ENCODE measurements at regions not wholly inside any gene's neighbourhood (a gene's known extent, or its start where the extent isn't known, plus 50 kb on each side); places are given as distances from the start of the nearest gene placed in this dataset.

GRCh38 chr5:158303275-158303674 is 444.3 kb upstream of the CLINT1 start:
- Mint-ChIP-seq H3K27me3 (ENCODE audit: unreplicated experiment) (no peaks in the 10 kb centered on the region), H3K36me3 (ENCODE audit: unreplicated experiment) (no peaks in the 10 kb centered on the region), H3K4me1 (ENCODE audit: low read depth, unreplicated experiment) (peaks cover 10% of the 10 kb centered on the region), H3K27ac (ENCODE audit: unreplicated experiment) (no peak overlapping the region), H3K4me3 (ENCODE audit: unreplicated experiment) (no peak overlapping the region), H3K9me3 (ENCODE audit: unreplicated experiment) (peaks cover 1% of the 10 kb centered on the region)
- no peak for TF ChIP-seq CTCF (IDR thresholded peaks at IDR 0.05; ENCODE audit: partially characterized antibody, unreplicated experiment)
- DNase-seq: no peak

DNA sequence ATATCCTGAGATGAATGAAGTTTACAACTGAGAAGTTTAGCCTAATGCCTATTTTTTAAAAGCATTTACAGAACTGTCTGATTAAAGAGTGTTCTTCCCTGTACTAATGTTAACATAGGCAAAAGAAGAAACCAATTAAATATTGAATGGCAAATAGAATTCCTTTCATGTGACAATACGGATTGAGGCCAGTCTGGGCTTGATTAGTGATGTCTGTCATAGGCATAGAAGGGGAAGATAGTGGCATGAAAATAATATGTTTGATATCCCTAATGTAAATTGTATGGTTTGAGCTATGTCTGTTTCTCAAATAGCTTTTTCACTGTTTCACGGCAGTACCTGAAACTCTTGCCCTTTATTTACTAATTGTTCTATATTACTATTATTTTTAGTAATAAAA is 443.1 kb upstream of the CLINT1 start:
- no peak for DNase-seq
- Mint-ChIP-seq H3K4me3 (ENCODE audit: unreplicated experiment) (no peak overlapping the region), H3K27me3 (ENCODE audit: unreplicated experiment) (no peaks in the 10 kb centered on the region), H3K27ac (ENCODE audit: unreplicated experiment) (no peak overlapping the region), H3K9me3 (ENCODE audit: unreplicated experiment) (peaks cover 1% of the 10 kb centered on the region), H3K36me3 (ENCODE audit: unreplicated experiment) (peaks cover 3% of the 10 kb centered on the region), H3K4me1 (ENCODE audit: low read depth, unreplicated experiment) (peaks cover 10% of the 10 kb centered on the region)
- TF ChIP-seq CTCF (IDR thresholded peaks at IDR 0.05; ENCODE audit: partially characterized antibody, unreplicated experiment): no peak

DNA sequence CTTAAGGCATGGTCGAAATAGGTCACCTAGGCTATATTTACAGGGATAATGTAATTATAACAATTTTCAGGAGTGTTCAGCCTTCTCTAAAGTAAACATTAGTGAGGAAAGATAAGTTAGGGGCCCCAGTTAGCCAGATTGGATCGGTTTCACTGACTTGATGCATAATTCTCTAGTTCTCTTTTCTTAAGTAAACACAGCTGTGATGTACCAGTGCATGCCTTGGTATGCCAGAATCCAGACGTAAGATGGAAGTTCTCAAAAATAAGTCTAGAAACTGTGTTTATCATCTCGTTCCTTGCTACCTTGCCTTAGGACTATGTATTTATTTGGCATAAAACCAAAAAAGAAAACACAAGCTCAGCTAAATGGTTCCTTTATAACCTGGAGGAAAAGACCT is 442.2 kb upstream of the CLINT1 start:
- peaks cover 1% of the 10 kb centered on the region for H3K9me3 Mint-ChIP-seq (ENCODE audit: unreplicated experiment)
- H3K4me3 Mint-ChIP-seq (ENCODE audit: unreplicated experiment): no peak overlapping the region
- no peak for DNase-seq
- peaks cover 10% of the 10 kb centered on the region for H3K4me1 Mint-ChIP-seq (ENCODE audit: low read depth, unreplicated experiment)
- no peak overlapping the region for H3K27ac Mint-ChIP-seq (ENCODE audit: unreplicated experiment)
- no peak for TF ChIP-seq CTCF (IDR thresholded peaks at IDR 0.05; ENCODE audit: partially characterized antibody, unreplicated experiment)
- peaks cover 6% of the 10 kb centered on the region for H3K36me3 Mint-ChIP-seq (ENCODE audit: unreplicated experiment)
- H3K27me3 Mint-ChIP-seq (ENCODE audit: unreplicated experiment): no peaks in the 10 kb centered on the region

DNA sequence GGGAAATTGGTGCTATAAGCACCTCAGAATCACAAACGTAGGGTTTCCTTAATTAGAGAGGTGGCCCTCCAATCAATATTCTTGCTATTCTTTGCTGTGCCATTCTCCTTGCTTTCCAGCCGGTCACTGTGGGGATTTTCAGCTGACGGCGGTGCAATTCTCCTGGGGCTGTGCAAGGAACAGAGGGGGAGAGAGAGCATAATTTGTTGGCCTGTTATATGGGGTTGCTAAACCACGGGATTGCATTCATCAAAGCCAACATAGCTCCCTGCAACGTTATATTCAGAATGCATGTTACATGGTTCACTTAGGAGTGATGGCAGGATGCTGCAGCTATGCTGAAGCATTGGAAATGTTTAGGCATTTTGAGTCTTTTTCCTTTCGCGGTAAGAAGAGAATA is 441.3 kb upstream of the CLINT1 start:
- H3K4me1 Mint-ChIP-seq (ENCODE audit: low read depth, unreplicated experiment): peaks cover 10% of the 10 kb centered on the region
- no peak overlapping the region for H3K4me3 Mint-ChIP-seq (ENCODE audit: unreplicated experiment)
- no peak overlapping the region for H3K27ac Mint-ChIP-seq (ENCODE audit: unreplicated experiment)
- H3K36me3 Mint-ChIP-seq (ENCODE audit: unreplicated experiment): peaks cover 6% of the 10 kb centered on the region
- H3K9me3 Mint-ChIP-seq (ENCODE audit: unreplicated experiment): peaks cover 1% of the 10 kb centered on the region
- no peak for TF ChIP-seq CTCF (IDR thresholded peaks at IDR 0.05; ENCODE audit: partially characterized antibody, unreplicated experiment)
- H3K27me3 Mint-ChIP-seq (ENCODE audit: unreplicated experiment): no peaks in the 10 kb centered on the region
- peak; percentile 45 for DNase-seq

DNA sequence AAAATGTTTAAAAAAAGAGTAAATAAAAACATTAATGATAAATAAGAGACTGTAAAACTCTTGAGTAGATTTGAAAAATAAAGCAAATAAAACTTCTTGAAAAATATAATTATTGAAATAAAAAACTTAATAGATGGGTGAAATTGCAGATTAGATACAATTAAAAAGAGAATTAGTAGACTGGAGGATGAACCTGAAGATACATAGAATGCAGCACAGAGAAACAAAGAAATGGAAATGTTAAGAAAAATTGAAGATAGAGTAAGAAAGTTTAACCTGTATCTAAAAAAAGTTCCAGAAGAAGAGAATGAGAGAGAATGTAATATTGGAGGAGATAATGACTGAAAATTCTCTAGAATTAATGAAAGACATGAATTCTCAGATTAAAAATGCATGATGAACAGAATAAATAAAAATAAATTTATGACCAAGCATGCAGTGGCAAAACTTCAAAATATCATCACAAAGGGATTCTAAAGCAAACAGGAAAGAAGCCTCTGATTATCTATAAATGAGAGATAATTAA is 438.1 kb upstream of the CLINT1 start:
- no peak for DNase-seq
- Mint-ChIP-seq H3K27ac (ENCODE audit: unreplicated experiment) (no peak overlapping the region), H3K4me3 (ENCODE audit: unreplicated experiment) (no peak overlapping the region), H3K27me3 (ENCODE audit: unreplicated experiment) (no peaks in the 10 kb centered on the region), H3K9me3 (ENCODE audit: unreplicated experiment) (no peaks in the 10 kb centered on the region), H3K4me1 (ENCODE audit: low read depth, unreplicated experiment) (peaks cover 10% of the 10 kb centered on the region), H3K36me3 (ENCODE audit: unreplicated experiment) (peaks cover 6% of the 10 kb centered on the region)
- TF ChIP-seq CTCF (IDR thresholded peaks at IDR 0.05; ENCODE audit: partially characterized antibody, unreplicated experiment): no peak

All from glutamatergic neuron (in vitro differentiated cells).